Stimulated activated CD4-positive, alpha-beta T cell treated with anti-CD3 and anti-CD28 coated beads, TNF-alpha, amount 100 ng/mL, for 1 hour (primary cell): ENCODE measurements at regions not wholly inside any gene's neighbourhood (a gene's known extent, or its start where the extent isn't known, plus 50 kb on each side); places are given as distances from the start of the nearest gene placed in this dataset.
A peak's percentile ranks its signal among the peaks of the same experiment; 100 is the strongest.

Experiments used
- DNase-seq, 3 donors: peaks; one replicate each; pipeline ENCODE4 v3.0.0-alpha.2; 2020; ENCODE audit warnings: low read depth in 3 of 3, low spot score in 1 of 3

GRCh38 chr9:84393266-84393950, 52.9 kb upstream of the SLC28A3 start:
- no peak for DNase-seq

- no peak for DNase-seq
These were observed 53.5 kb upstream of the SLC28A3 start for GRCh38 chr9:84394036-84394435.

GRCh38 chr9:84397151-84397728, 56.7 kb upstream of the SLC28A3 start:
- DNase-seq, result peak; percentile 11 to 39 (median 37)

GRCh38 chr9:84397822-84398221, 57.3 kb upstream of the SLC28A3 start:
- DNase-seq, result no peak

- no peak for DNase-seq
These were observed 62.0 kb upstream of the SLC28A3 start for GRCh38 chr9:84402517-84402916.

GRCh38 chr9:84403288-84403687, 62.7 kb upstream of the SLC28A3 start:
- DNase-seq, result no peak

GRCh38 chr9:84404095-84404686, 63.6 kb upstream of the SLC28A3 start:
- DNase-seq, result no peak

GRCh38 chr9:84405667-84406066, 65.1 kb upstream of the SLC28A3 start:
- DNase-seq, result no peak

- no peak for DNase-seq
These were observed 67.9 kb upstream of the SLC28A3 start for GRCh38 chr9:84408416-84408815.

- no peak for DNase-seq
These were observed 71.2 kb upstream of the SLC28A3 start for GRCh38 chr9:84411683-84412267.

- no peak for DNase-seq
These were observed 72.1 kb upstream of the SLC28A3 start for GRCh38 chr9:84412654-84413053.

GRCh38 chr9:84413301-84413700, 72.7 kb upstream of the SLC28A3 start:
- DNase-seq, result no peak

- no peak for DNase-seq
These were observed 78.6 kb upstream of the SLC28A3 start for GRCh38 chr9:84419031-84419602.

GRCh38 chr9:84424931-84425330, 84.4 kb upstream of the SLC28A3 start:
- no peak for DNase-seq

GRCh38 chr9:84432746-84433145, 92.2 kb upstream of the SLC28A3 start:
- no peak for DNase-seq

GRCh38 chr9:84435902-84436301, 95.3 kb upstream of the SLC28A3 start:
- DNase-seq, result no peak

- DNase-seq, result no peak
These were observed 96.0 kb upstream of the SLC28A3 start for GRCh38 chr9:84436386-84437109.

- DNase-seq, result no peak
These were observed 97.8 kb upstream of the SLC28A3 start for GRCh38 chr9:84438391-84438790.

- no peak for DNase-seq
These were observed 98.7 kb upstream of the SLC28A3 start for GRCh38 chr9:84439250-84439649.

- no peak for DNase-seq
These were observed 102.2 kb upstream of the SLC28A3 start for GRCh38 chr9:84442712-84443111.

- DNase-seq, result no peak
These were observed 105.2 kb upstream of the SLC28A3 start for GRCh38 chr9:84445737-84446136.
